ENCODE measurements at regions not wholly inside any gene's neighbourhood (a gene's known extent, or its start where the extent isn't known, plus 50 kb on each side); places are given as distances from the start of the nearest gene placed in this dataset.

GRCh38 chr11:90723475-90723874 lies 500.6 kb upstream of the CHORDC1 start:
- Histone ChIP-seq H3K9me3 (ENCODE audit: control insufficient read depth, low read length) (peaks cover 16% of the 10 kb centered on the region), H3K4me3 (ENCODE audit: insufficient read depth in 1 of 2, low read depth in 1 of 2, low read length in 2 of 2) (no peak overlapping the region), H3K14ac (ENCODE audit: low read length in 2 of 2) (no peak overlapping the region), H2BK12ac (ENCODE audit: low read length in 2 of 2) (no peak overlapping the region), H3K18ac (ENCODE audit: low read depth in 1 of 2, low read length in 2 of 2) (no peak overlapping the region), H4K91ac (ENCODE audit: low read length) (no peak overlapping the region), H2BK120ac (ENCODE audit: low read depth, low read length) (no peak overlapping the region), H4K8ac (ENCODE audit: low read length) (no peak overlapping the region), H2BK15ac (ENCODE audit: low read depth, poor library complexity, severe bottlenecking) (no peak overlapping the region), H3K4me2 (ENCODE audit: low read length, poor library complexity, severe bottlenecking) (no peak overlapping the region), H2AK5ac (ENCODE audit: low read length, severe bottlenecking) (no peak overlapping the region), H3K4ac (ENCODE audit: low read depth in 1 of 2, low read length in 2 of 2) (no peak overlapping the region), H3K27me3 (ENCODE audit: control insufficient read depth in 1 of 2, insufficient read depth in 1 of 2, low read length in 2 of 2) (no peaks in the 10 kb centered on the region), H2AFZ (ENCODE audit: low read depth, low read length) (no peak overlapping the region), H3K9ac (ENCODE audit: low read length) (no peak overlapping the region), H2BK5ac (ENCODE audit: low read depth, low read length, poor library complexity, severe bottlenecking) (no peak overlapping the region), H3K23ac (ENCODE audit: low read length in 2 of 2) (no peak overlapping the region), H3K79me1 (replicated peaks; ENCODE audit: low read length, poor library complexity, severe bottlenecking) (no peaks in the 10 kb centered on the region), H3K27ac (ENCODE audit: low read length, poor library complexity, severe bottlenecking) (no peak overlapping the region), H3K4me1 (ENCODE audit: control insufficient read depth, insufficient read depth, low read depth, low read length) (no peaks in the 10 kb centered on the region), H3K36me3 (ENCODE audit: control insufficient read depth in 1 of 2, insufficient read depth in 2 of 2, low read depth in 1 of 2, low read length in 2 of 2) (no peaks in the 10 kb centered on the region)
- DNase-seq: no peak
- WGBS: 75% methylated on average over 1 of the region's 3 CpGs

GRCh38 chr11:90722552-90723190 lies 499.8 kb upstream of the CHORDC1 start:
- Histone ChIP-seq H3K79me1 (replicated peaks; ENCODE audit: low read length, poor library complexity, severe bottlenecking) (no peaks in the 10 kb centered on the region), H3K4me1 (ENCODE audit: control insufficient read depth, insufficient read depth, low read depth, low read length) (no peaks in the 10 kb centered on the region)

DNA sequence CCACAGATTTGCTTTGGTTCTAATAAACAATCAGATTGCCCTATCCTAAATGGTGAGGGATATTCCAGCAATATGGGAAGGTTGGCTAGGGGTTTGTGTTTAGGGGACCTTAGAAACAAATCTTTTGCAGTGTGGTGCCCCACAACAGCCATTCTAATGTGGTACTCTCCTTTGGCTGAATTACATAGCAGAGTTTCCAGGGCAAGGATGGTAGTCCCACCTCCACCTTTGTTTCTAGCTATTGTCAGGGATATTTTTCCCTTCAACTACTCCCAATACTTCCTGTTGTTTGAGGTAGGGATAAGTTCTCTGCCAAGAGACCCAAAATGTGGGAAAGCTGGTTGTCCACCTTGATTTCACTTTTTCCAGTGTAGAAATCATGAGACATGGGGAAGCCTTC lies 494.7 kb upstream of the CHORDC1 start:
- H3K4ac ChIP-seq (ENCODE audit: low read depth in 1 of 2, low read length in 2 of 2): no peak overlapping the region
- H3K4me2 ChIP-seq (ENCODE audit: low read length, poor library complexity, severe bottlenecking): no peak overlapping the region
- no peak overlapping the region for H2AFZ ChIP-seq (ENCODE audit: low read depth, low read length)
- peaks cover 58% of the 10 kb centered on the region for H3K9me3 ChIP-seq (ENCODE audit: control insufficient read depth, low read length)
- H3K4me3 ChIP-seq (ENCODE audit: insufficient read depth in 1 of 2, low read depth in 1 of 2, low read length in 2 of 2): no peak overlapping the region
- no peak overlapping the region for H3K14ac ChIP-seq (ENCODE audit: low read length in 2 of 2)
- no peak overlapping the region for H4K91ac ChIP-seq (ENCODE audit: low read length)
- H3K27me3 ChIP-seq (ENCODE audit: control insufficient read depth in 1 of 2, insufficient read depth in 1 of 2, low read length in 2 of 2): no peaks in the 10 kb centered on the region
- H2BK15ac ChIP-seq (ENCODE audit: low read depth, poor library complexity, severe bottlenecking): no peak overlapping the region
- no peaks in the 10 kb centered on the region for H3K36me3 ChIP-seq (ENCODE audit: control insufficient read depth in 1 of 2, insufficient read depth in 2 of 2, low read depth in 1 of 2, low read length in 2 of 2)
- H4K8ac ChIP-seq (ENCODE audit: low read length): no peak overlapping the region
- H3K9ac ChIP-seq (ENCODE audit: low read length): no peak overlapping the region
- H3K27ac ChIP-seq (ENCODE audit: low read length, poor library complexity, severe bottlenecking): no peak overlapping the region
- H2AK5ac ChIP-seq (ENCODE audit: low read length, severe bottlenecking): no peak overlapping the region
- no peak overlapping the region for H2BK12ac ChIP-seq (ENCODE audit: low read length in 2 of 2)
- H3K18ac ChIP-seq (ENCODE audit: low read depth in 1 of 2, low read length in 2 of 2): no peak overlapping the region
- H3K79me1 ChIP-seq (replicated peaks; ENCODE audit: low read length, poor library complexity, severe bottlenecking): no peaks in the 10 kb centered on the region
- DNase-seq: no peak
- H2BK5ac ChIP-seq (ENCODE audit: low read depth, low read length, poor library complexity, severe bottlenecking): no peak overlapping the region
- no peaks in the 10 kb centered on the region for H3K4me1 ChIP-seq (ENCODE audit: control insufficient read depth, insufficient read depth, low read depth, low read length)
- H2BK120ac ChIP-seq (ENCODE audit: low read depth, low read length): no peak overlapping the region
- H3K23ac ChIP-seq (ENCODE audit: low read length in 2 of 2): no peak overlapping the region

More at GRCh38 chr11:90722552-90723190, 499.8 kb upstream of the CHORDC1 start:
- Histone ChIP-seq H2BK5ac (ENCODE audit: low read depth, low read length, poor library complexity, severe bottlenecking) (no peak overlapping the region), H3K14ac (ENCODE audit: low read length in 2 of 2) (no peak overlapping the region), H3K4ac (ENCODE audit: low read depth in 1 of 2, low read length in 2 of 2) (no peak overlapping the region), H2BK15ac (ENCODE audit: low read depth, poor library complexity, severe bottlenecking) (no peak overlapping the region), H2AK5ac (ENCODE audit: low read length, severe bottlenecking) (no peak overlapping the region), H3K18ac (ENCODE audit: low read depth in 1 of 2, low read length in 2 of 2) (no peak overlapping the region), H3K4me3 (ENCODE audit: insufficient read depth in 1 of 2, low read depth in 1 of 2, low read length in 2 of 2) (no peak overlapping the region), H4K91ac (ENCODE audit: low read length) (no peak overlapping the region), H3K4me2 (ENCODE audit: low read length, poor library complexity, severe bottlenecking) (no peak overlapping the region), H3K36me3 (ENCODE audit: control insufficient read depth in 1 of 2, insufficient read depth in 2 of 2, low read depth in 1 of 2, low read length in 2 of 2) (no peaks in the 10 kb centered on the region), H3K9me3 (ENCODE audit: control insufficient read depth, low read length) (peaks cover 23% of the 10 kb centered on the region), H3K27me3 (ENCODE audit: control insufficient read depth in 1 of 2, insufficient read depth in 1 of 2, low read length in 2 of 2) (no peaks in the 10 kb centered on the region), H4K8ac (ENCODE audit: low read length) (no peak overlapping the region), H2AFZ (ENCODE audit: low read depth, low read length) (no peak overlapping the region), H2BK12ac (ENCODE audit: low read length in 2 of 2) (no peak overlapping the region), H3K9ac (ENCODE audit: low read length) (no peak overlapping the region), H2BK120ac (ENCODE audit: low read depth, low read length) (no peak overlapping the region), H3K23ac (ENCODE audit: low read length in 2 of 2) (no peak overlapping the region), H3K27ac (ENCODE audit: low read length, poor library complexity, severe bottlenecking) (no peak overlapping the region)
- DNase-seq: no peak
- WGBS: 80% methylated on average over 1 of the region's 3 CpGs

GRCh38 chr11:90705661-90706060 lies 482.8 kb upstream of the CHORDC1 start:
- no peak overlapping the region for H2BK12ac ChIP-seq (ENCODE audit: low read length in 2 of 2)
- H2AFZ ChIP-seq (ENCODE audit: low read depth, low read length): no peak overlapping the region
- no peaks in the 10 kb centered on the region for H3K79me1 ChIP-seq (replicated peaks; ENCODE audit: low read length, poor library complexity, severe bottlenecking)
- H4K8ac ChIP-seq (ENCODE audit: low read length): no peak overlapping the region
- DNase-seq: no peak
- H3K27ac ChIP-seq (ENCODE audit: low read length, poor library complexity, severe bottlenecking): no peak overlapping the region
- H3K18ac ChIP-seq (ENCODE audit: low read depth in 1 of 2, low read length in 2 of 2): no peak overlapping the region
- H3K23ac ChIP-seq (ENCODE audit: low read length in 2 of 2): no peak overlapping the region
- H2BK5ac ChIP-seq (ENCODE audit: low read depth, low read length, poor library complexity, severe bottlenecking): no peak overlapping the region
- no peak overlapping the region for H4K91ac ChIP-seq (ENCODE audit: low read length)
- H2AK5ac ChIP-seq (ENCODE audit: low read length, severe bottlenecking): no peak overlapping the region
- peaks cover 20% of the 10 kb centered on the region for H3K9me3 ChIP-seq (ENCODE audit: control insufficient read depth, low read length)
- no peaks in the 10 kb centered on the region for H3K27me3 ChIP-seq (ENCODE audit: control insufficient read depth in 1 of 2, insufficient read depth in 1 of 2, low read length in 2 of 2)
- no peak overlapping the region for H2BK120ac ChIP-seq (ENCODE audit: low read depth, low read length)
- no peak overlapping the region for H3K14ac ChIP-seq (ENCODE audit: low read length in 2 of 2)
- H2BK15ac ChIP-seq (ENCODE audit: low read depth, poor library complexity, severe bottlenecking): no peak overlapping the region
- no peak overlapping the region for H3K4me3 ChIP-seq (ENCODE audit: insufficient read depth in 1 of 2, low read depth in 1 of 2, low read length in 2 of 2)
- no peak overlapping the region for H3K4ac ChIP-seq (ENCODE audit: low read depth in 1 of 2, low read length in 2 of 2)
- no peaks in the 10 kb centered on the region for H3K36me3 ChIP-seq (ENCODE audit: control insufficient read depth in 1 of 2, insufficient read depth in 2 of 2, low read depth in 1 of 2, low read length in 2 of 2)
- no peak overlapping the region for H3K4me2 ChIP-seq (ENCODE audit: low read length, poor library complexity, severe bottlenecking)
- no peak overlapping the region for H3K9ac ChIP-seq (ENCODE audit: low read length)
- no peaks in the 10 kb centered on the region for H3K4me1 ChIP-seq (ENCODE audit: control insufficient read depth, insufficient read depth, low read depth, low read length)

All from mesenchymal stem cell (in vitro differentiated cells and primary cell).